ENCODE measurements at regions not wholly inside any gene's neighbourhood (a gene's known extent, or its start where the extent isn't known, plus 50 kb on each side); places are given as distances from the start of the nearest gene placed in this dataset.
"Not testable (repeated sequence)": the region's sequence is repeated elsewhere in the genome, so short reads cannot be mapped to it uniquely, and the experiment has no call there.

DNA sequence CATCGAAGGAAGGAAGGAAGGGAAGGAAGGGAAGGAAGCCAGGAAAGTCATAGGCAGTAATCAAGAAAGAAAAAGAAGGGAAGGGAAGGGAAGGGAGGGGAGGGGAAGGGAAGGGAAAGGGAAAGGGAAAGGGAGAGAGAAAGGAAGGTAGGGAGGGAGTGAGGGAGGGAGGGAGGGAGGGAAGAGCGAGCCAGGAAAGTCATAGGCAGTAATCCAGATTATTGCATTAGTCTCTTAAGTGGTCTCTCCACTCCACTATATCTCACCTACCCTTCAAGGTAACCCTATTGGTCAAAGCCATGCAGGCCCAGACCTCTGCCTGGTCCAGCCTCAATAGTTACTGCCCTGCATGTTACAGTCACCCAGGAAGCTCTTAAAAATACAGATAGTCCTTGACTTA, 106.2 kb upstream of the RAP2B start:
- Histone ChIP-seq H3K4me3 (ENCODE audit: low read depth in 1 of 2, low read length in 2 of 2) (no peak overlapping the region), H3K4me1 (ENCODE audit: control insufficient read depth in 1 of 2, insufficient read depth in 2 of 2, low read length in 2 of 2) (peaks cover 0 to 7% of the 10 kb centered on the region in 2 donors), H3K27ac (ENCODE audit: low read length) (no peak overlapping the region), H3K9me3 (ENCODE audit: control insufficient read depth in 1 of 2, low read length in 2 of 2) (no peaks in the 10 kb centered on the region), H3K27me3 (ENCODE audit: low read depth, low read length) (no peaks in the 10 kb centered on the region), H3K36me3 (ENCODE audit: control insufficient read depth in 1 of 2, insufficient read depth in 2 of 2, low read length in 2 of 2) (no peaks in the 10 kb centered on the region)

DNA sequence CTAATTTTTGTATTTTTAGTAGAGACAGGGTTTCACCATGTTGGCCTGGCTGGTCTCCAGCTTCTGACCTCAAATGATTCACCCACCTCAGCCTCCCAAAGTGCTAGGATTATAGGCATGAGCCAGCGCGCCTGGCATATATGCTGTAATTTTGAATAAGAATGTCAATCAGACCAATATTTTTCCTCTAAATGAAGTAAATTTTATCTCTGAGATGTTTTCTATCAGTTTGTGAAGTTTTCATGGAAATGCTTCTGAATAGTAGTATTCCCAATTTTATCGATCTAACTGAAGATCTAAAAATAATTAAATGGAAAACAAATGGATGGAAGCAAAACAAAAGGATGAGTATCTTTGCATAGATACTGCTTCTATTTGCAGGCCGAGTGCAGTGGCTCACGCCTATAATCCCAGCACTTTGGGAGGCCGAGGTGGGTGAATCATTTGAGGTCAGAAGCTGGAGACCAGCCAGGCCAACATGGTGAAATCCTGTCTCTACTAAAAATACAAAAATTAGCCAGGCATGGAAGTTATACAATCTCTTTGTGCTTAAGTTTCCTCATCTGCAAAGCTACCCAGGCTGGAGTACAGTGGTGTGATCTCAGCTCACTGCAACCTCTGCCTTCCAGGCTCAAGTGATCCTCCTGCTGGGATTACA, 103.9 kb upstream of the RAP2B start:
- H3K9me3 ChIP-seq (ENCODE audit: control insufficient read depth in 1 of 2, low read length in 2 of 2); H3K4me1 ChIP-seq (ENCODE audit: control insufficient read depth in 1 of 2, insufficient read depth in 2 of 2, low read length in 2 of 2); H3K27ac ChIP-seq (ENCODE audit: low read length); H3K27me3 ChIP-seq (ENCODE audit: low read depth, low read length); H3K4me3 ChIP-seq (ENCODE audit: low read depth in 1 of 2, low read length in 2 of 2); H3K36me3 ChIP-seq (ENCODE audit: control insufficient read depth in 1 of 2, insufficient read depth in 2 of 2, low read length in 2 of 2): not testable (repeated sequence)

DNA sequence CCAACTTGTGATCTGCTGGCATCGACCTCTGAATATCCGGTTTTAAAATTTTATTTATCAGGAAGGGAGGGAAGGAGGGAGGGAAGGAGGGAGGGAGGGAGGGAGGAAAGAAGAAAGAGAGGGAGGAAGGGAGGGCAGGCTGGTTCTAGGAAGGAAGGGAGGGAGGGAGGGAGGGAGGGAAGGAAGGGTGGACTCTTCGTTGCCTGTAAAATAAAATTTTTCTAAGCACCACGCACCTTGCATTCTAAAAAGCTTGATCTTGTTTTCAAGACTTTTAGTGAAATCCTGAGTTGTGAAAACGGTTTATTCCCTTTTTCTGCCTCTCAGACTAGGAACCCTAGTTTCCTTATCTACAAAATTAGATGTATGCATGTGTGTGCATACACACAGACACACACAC, 101.7 kb upstream of the RAP2B start:
- no peaks in the 10 kb centered on the region for H3K36me3 ChIP-seq (ENCODE audit: control insufficient read depth in 1 of 2, insufficient read depth in 2 of 2, low read length in 2 of 2)
- no peak overlapping the region for H3K4me3 ChIP-seq (ENCODE audit: low read depth in 1 of 2, low read length in 2 of 2)
- H3K27ac ChIP-seq (ENCODE audit: low read length) = no peak overlapping the region
- H3K4me1 ChIP-seq (ENCODE audit: control insufficient read depth in 1 of 2, insufficient read depth in 2 of 2, low read length in 2 of 2) = no peaks in the 10 kb centered on the region
- no peaks in the 10 kb centered on the region for H3K27me3 ChIP-seq (ENCODE audit: low read depth, low read length)
- H3K9me3 ChIP-seq (ENCODE audit: control insufficient read depth in 1 of 2, low read length in 2 of 2) = no peaks in the 10 kb centered on the region

DNA sequence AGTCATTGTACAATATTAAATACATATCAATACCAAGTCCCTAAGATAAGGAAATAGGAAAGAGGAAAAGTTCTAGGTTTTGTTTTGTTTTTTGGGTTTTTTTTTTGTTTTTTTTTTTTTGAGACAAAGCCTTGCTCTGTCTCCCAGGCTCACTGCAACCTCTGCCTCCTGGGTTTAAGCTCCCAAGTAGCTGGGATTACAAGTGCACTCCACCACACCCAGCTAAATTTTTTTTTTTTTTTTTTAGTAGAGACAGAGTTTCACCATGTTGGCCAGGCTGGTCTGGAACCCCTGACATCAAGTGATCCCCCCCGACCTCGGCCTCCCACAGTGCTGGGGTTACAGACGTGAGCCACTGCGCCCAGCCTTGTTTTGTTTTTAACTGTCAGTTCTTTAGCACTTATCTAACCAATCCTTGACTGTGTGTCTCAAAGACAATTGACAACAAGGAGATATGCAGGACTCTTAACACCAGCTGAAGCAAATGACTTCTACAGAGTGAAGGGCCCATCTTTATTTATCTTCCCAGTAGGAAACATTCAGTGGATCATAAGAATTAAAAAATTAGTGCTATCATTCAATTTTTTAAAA, 100.0 kb upstream of the RAP2B start:
- Histone ChIP-seq H3K4me1 (ENCODE audit: control insufficient read depth in 1 of 2, insufficient read depth in 2 of 2, low read length in 2 of 2) (no peaks in the 10 kb centered on the region), H3K27ac (ENCODE audit: low read length) (no peak overlapping the region), H3K27me3 (ENCODE audit: low read depth, low read length) (no peaks in the 10 kb centered on the region), H3K36me3 (ENCODE audit: control insufficient read depth in 1 of 2, insufficient read depth in 2 of 2, low read length in 2 of 2) (no peaks in the 10 kb centered on the region), H3K4me3 (ENCODE audit: low read depth in 1 of 2, low read length in 2 of 2) (no peak overlapping the region), H3K9me3 (ENCODE audit: control insufficient read depth in 1 of 2, low read length in 2 of 2) (no peaks in the 10 kb centered on the region)

DNA sequence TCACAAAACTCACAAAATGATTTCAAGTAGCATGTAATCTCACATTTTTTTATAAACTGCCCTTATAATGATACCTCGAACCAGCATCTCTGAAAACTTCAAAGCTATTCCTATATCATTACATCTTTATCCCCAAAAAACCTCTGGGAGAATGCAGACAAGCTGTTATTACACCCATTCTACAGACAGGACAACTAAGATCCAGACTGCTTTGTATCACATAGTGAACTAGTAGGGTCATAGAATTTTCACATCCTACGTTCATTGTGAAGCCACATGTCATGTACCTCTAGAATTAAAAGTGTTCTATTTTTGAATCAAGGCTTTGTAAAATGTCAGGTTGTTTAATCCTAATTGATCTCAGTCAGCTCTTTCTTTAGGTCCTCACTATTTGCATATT, 98.7 kb upstream of the RAP2B start:
- Histone ChIP-seq H3K27ac (ENCODE audit: low read length) (no peak overlapping the region), H3K4me1 (ENCODE audit: control insufficient read depth in 1 of 2, insufficient read depth in 2 of 2, low read length in 2 of 2) (no peaks in the 10 kb centered on the region), H3K36me3 (ENCODE audit: control insufficient read depth in 1 of 2, insufficient read depth in 2 of 2, low read length in 2 of 2) (no peaks in the 10 kb centered on the region), H3K27me3 (ENCODE audit: low read depth, low read length) (no peaks in the 10 kb centered on the region), H3K9me3 (ENCODE audit: control insufficient read depth in 1 of 2, low read length in 2 of 2) (no peaks in the 10 kb centered on the region), H3K4me3 (ENCODE audit: low read depth in 1 of 2, low read length in 2 of 2) (no peak overlapping the region)

DNA sequence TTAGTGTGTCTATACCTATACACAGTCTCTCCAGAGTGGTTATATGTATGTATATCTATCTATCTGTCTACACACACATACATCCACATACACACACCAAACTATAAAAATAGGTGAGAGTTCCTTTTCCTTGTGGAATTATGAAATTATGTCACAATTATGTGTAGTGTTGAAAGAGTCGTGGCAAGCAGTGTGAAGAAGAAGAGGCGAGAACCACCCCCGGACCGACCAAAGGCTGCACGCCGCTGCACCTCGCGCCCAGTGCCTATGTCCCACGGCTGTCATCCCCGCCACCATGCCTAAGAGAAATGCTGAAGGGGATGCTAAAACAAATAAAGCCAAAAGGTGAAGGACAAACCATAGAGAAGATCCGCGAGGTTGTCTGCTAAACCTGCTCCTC, 95.0 kb upstream of the RAP2B start:
- Histone ChIP-seq H3K9me3 (ENCODE audit: control insufficient read depth in 1 of 2, low read length in 2 of 2) (no peaks in the 10 kb centered on the region), H3K4me1 (ENCODE audit: control insufficient read depth in 1 of 2, insufficient read depth in 2 of 2, low read length in 2 of 2) (no peaks in the 10 kb centered on the region), H3K27me3 (ENCODE audit: low read depth, low read length) (no peaks in the 10 kb centered on the region), H3K27ac (ENCODE audit: low read length) (no peak overlapping the region), H3K36me3 (ENCODE audit: control insufficient read depth in 1 of 2, insufficient read depth in 2 of 2, low read length in 2 of 2) (no peaks in the 10 kb centered on the region), H3K4me3 (ENCODE audit: low read depth in 1 of 2, low read length in 2 of 2) (no peak overlapping the region)

DNA sequence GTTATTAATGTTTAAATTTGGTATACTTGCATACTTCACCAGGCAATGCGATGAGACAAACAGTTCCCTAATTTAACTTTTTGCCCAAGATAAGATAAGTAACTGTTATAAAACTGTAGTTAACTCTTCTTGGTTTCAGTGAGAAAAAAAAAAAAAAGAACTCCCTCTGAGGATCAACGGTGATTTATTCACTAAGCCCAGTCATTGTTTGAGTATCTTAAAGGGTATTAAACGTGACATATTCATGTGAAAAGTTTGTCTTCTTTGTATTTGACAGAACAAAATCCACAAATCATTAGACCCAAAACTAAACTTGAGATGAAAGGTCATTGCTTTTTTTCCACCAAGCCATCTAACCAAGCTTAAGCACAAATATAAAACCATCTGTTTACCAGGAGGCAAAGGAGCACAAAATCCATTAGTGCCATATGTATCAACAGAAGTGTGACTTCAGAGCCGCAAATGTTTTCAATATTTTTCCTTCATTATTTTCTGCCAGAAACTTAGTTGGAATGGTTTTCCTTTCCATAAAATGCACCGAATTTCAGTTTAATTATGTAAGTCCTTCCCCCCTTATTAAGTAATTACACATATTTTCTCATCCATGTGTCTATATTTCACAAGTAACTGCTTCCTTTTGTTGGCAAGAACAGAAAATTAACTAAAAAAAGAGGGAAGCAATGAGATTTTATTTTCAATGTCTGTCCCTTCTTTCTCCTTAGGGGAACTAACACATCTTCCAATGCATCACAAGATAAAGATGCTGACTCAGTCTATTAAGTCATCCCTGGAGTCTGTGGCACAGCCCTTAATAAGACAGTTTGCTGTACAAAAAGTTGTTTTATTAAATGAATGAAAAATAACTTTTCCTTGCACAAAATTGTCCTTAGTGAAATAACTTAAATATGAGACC, 92.2 kb upstream of the RAP2B start:
- H3K27ac ChIP-seq (ENCODE audit: low read length) = no peak overlapping the region
- no peaks in the 10 kb centered on the region for H3K36me3 ChIP-seq (ENCODE audit: control insufficient read depth in 1 of 2, insufficient read depth in 2 of 2, low read length in 2 of 2)
- H3K4me1 ChIP-seq (ENCODE audit: control insufficient read depth in 1 of 2, insufficient read depth in 2 of 2, low read length in 2 of 2) = no peaks in the 10 kb centered on the region
- H3K9me3 ChIP-seq (ENCODE audit: control insufficient read depth in 1 of 2, low read length in 2 of 2) = no peaks in the 10 kb centered on the region
- H3K27me3 ChIP-seq (ENCODE audit: low read depth, low read length) = no peaks in the 10 kb centered on the region
- H3K4me3 ChIP-seq (ENCODE audit: low read depth in 1 of 2, low read length in 2 of 2) = no peak overlapping the region

DNA sequence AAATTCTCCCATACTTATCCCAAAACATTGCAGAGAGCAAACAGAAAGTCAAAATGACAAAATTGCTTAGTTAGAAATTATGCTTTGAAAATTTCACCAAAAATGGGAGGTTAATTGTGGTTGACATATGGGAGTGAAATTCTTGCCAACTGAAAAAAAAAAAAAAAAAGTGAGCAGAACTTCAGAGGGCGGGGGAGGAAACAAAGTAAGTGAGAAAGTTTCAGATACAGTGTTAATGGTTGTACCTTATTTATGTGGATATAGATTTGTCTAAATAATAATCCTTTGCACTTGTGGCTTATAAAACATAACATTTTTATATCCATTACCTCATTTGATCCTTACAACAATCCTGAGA, 91.5 kb upstream of the RAP2B start:
- Histone ChIP-seq H3K9me3 (ENCODE audit: control insufficient read depth in 1 of 2, low read length in 2 of 2) (no peaks in the 10 kb centered on the region), H3K27me3 (ENCODE audit: low read depth, low read length) (no peaks in the 10 kb centered on the region), H3K4me3 (ENCODE audit: low read depth in 1 of 2, low read length in 2 of 2) (no peak overlapping the region), H3K27ac (ENCODE audit: low read length) (no peak overlapping the region), H3K36me3 (ENCODE audit: control insufficient read depth in 1 of 2, insufficient read depth in 2 of 2, low read length in 2 of 2) (no peaks in the 10 kb centered on the region), H3K4me1 (ENCODE audit: control insufficient read depth in 1 of 2, insufficient read depth in 2 of 2, low read length in 2 of 2) (no peaks in the 10 kb centered on the region)

DNA sequence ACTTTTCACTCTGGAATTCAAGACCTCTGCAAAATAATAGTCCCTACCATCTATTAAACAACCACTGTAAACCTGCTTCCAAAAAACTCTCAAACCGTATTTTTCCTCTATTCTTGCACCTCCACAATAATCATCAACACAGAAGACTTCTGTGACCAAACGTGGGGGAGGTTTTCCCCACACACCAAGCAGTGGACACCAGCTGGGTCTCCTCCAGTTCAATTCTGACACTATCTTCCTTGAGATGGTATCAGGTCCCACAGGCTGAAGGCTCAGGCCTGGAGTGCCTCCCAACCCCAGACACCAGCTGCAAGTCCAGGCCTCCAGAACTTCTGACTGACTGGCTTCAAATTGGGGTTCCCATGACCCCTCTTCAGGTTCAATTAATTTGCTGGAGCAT, 89.6 kb upstream of the RAP2B start:
- Histone ChIP-seq H3K36me3 (ENCODE audit: control insufficient read depth in 1 of 2, insufficient read depth in 2 of 2, low read length in 2 of 2) (no peaks in the 10 kb centered on the region), H3K9me3 (ENCODE audit: control insufficient read depth in 1 of 2, low read length in 2 of 2) (no peaks in the 10 kb centered on the region), H3K4me1 (ENCODE audit: control insufficient read depth in 1 of 2, insufficient read depth in 2 of 2, low read length in 2 of 2) (no peaks in the 10 kb centered on the region), H3K27me3 (ENCODE audit: low read depth, low read length) (no peaks in the 10 kb centered on the region), H3K4me3 (ENCODE audit: low read depth in 1 of 2, low read length in 2 of 2) (no peak overlapping the region), H3K27ac (ENCODE audit: low read length) (no peak overlapping the region)

DNA sequence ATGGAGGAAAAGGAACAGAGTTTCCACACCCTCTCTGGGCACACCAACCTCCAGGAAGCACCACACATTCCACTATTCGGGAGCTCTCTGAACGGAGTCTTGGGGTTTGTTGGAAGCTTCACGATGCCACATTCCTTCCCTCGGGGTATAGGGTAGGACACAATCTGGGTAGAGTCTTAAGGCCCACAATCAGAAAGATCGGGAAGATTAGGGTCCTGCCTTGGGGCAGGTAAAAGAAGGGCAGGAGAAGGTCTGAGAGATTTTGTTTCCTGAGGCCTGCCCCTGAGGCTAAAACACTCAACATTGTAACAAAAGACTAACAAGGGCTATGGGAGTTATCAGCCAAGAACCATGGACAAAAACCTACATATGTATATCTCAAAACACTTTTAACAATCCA, 89.2 kb upstream of the RAP2B start:
- no peaks in the 10 kb centered on the region for H3K27me3 ChIP-seq (ENCODE audit: low read depth, low read length)
- no peak overlapping the region for H3K4me3 ChIP-seq (ENCODE audit: low read depth in 1 of 2, low read length in 2 of 2)
- H3K27ac ChIP-seq (ENCODE audit: low read length) = no peak overlapping the region
- no peaks in the 10 kb centered on the region for H3K9me3 ChIP-seq (ENCODE audit: control insufficient read depth in 1 of 2, low read length in 2 of 2)
- no peaks in the 10 kb centered on the region for H3K36me3 ChIP-seq (ENCODE audit: control insufficient read depth in 1 of 2, insufficient read depth in 2 of 2, low read length in 2 of 2)
- H3K4me1 ChIP-seq (ENCODE audit: control insufficient read depth in 1 of 2, insufficient read depth in 2 of 2, low read length in 2 of 2) = no peaks in the 10 kb centered on the region

DNA sequence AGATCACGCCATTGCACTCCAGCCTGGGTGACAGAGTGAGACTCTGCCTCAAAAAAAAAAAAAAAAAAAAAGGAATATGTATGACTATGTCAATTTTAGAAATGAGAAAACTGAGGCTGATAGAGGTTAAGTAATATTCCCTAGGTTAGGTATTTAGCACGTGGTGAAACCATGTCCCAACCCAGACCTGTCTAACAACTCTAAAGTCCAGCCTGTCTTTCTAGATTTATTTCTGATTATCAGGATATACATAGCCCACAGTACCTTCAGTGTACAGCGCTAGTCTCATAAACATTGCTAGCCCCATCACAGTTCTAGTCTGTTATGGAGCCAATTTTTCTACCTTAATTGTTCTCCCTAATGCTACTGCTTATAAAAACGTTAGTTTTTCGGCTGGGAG, 88.4 kb upstream of the RAP2B start:
- no peaks in the 10 kb centered on the region for H3K4me1 ChIP-seq (ENCODE audit: control insufficient read depth in 1 of 2, insufficient read depth in 2 of 2, low read length in 2 of 2)
- no peaks in the 10 kb centered on the region for H3K9me3 ChIP-seq (ENCODE audit: control insufficient read depth in 1 of 2, low read length in 2 of 2)
- no peaks in the 10 kb centered on the region for H3K27me3 ChIP-seq (ENCODE audit: low read depth, low read length)
- H3K36me3 ChIP-seq (ENCODE audit: control insufficient read depth in 1 of 2, insufficient read depth in 2 of 2, low read length in 2 of 2) = no peaks in the 10 kb centered on the region
- H3K4me3 ChIP-seq (ENCODE audit: low read depth in 1 of 2, low read length in 2 of 2) = no peak overlapping the region
- no peak overlapping the region for H3K27ac ChIP-seq (ENCODE audit: low read length)
